CD4-positive, alpha-beta T cell (primary cell): ENCODE measurements at regions not wholly inside any gene's neighbourhood (a gene's known extent, or its start where the extent isn't known, plus 50 kb on each side); places are given as distances from the start of the nearest gene placed in this dataset.

Source experiments
- ATAC-seq: fragments of 200-7000 bp; cut with Tn5 transposase; one replicate; pipeline ENCODE4 v1.10.0; 2022; ENCODE audit warnings: mild to moderate bottlenecking; ENCODE audit not compliant: poor library complexity
- CTCF ChIA-PET: fragments of 350-600 bp; sonication (Branson Sonifier 250); formaldehyde crosslinking; loops from one replicate; lab custom pipeline; 2021; ENCODE audit warnings: antibody characterized with exemption, inconsistent platforms; lab: Charles Lee
- POLR2A ChIA-PET: fragments of 350-600 bp; sonication (Branson Sonifier 250); formaldehyde crosslinking; loops from one replicate; lab custom pipeline; 2021; ENCODE audit warnings: antibody characterized with exemption, inconsistent platforms; lab: Charles Lee
- DNase-seq, 14 experiments: peaks; one replicate each; pipeline ENCODE4 v3.0.0-alpha.2; 2013 to 2020; ENCODE audit warnings: mixed read lengths in 2 of 14
- H3K27ac ChIP-seq, 2 donors: one replicate each; pipeline versions ENCODE4 v1.5.1 to v1.7.0; 2013; ENCODE audit warnings: low read length in 2 of 2, low read depth in 1 of 2, mild to moderate bottlenecking in 1 of 2
- H3K27me3 ChIP-seq, 2 experiments: 1 replicate in 1 of 2; 2 replicates in 1 of 2; pipeline versions ENCODE4 v1.6.1 to v1.7.0; 2013; ENCODE audit warnings: low read length in 2 of 2, control low read depth in 1 of 2, mild to moderate bottlenecking in 1 of 2, moderate library complexity in 1 of 2; ENCODE audit not compliant: insufficient read depth in 2 of 2, control insufficient read depth in 1 of 2
- H3K36me3 ChIP-seq: one replicate; pipeline ENCODE4 v1.6.1; 2013; ENCODE audit warnings: low read length, control low read depth; ENCODE audit not compliant: insufficient read depth
- H3K4me1 ChIP-seq: one replicate; pipeline ENCODE4 v1.6.1; 2013; ENCODE audit warnings: low read length, control low read depth; ENCODE audit not compliant: insufficient read depth
- H3K4me3 ChIP-seq: one replicate; pipeline ENCODE4 v1.5.1; 2013; ENCODE audit warnings: mild to moderate bottlenecking, low read length, moderate library complexity
- H3K9me3 ChIP-seq, 2 experiments: 1 replicate in 1 of 2; 2 replicates in 1 of 2; pipeline versions ENCODE4 v1.6.1 to v1.7.0; 2013; ENCODE audit warnings: low read length in 2 of 2, mild to moderate bottlenecking in 2 of 2, control low read depth in 1 of 2, moderate library complexity in 1 of 2; ENCODE audit not compliant: control insufficient read depth in 1 of 2, insufficient read depth in 1 of 2
- H3K27ac Mint-ChIP-seq: one replicate; pipeline ENCODE4 v1.8.0; 2020; ENCODE audit warnings: mixed read lengths
- H3K27me3 Mint-ChIP-seq: one replicate; pipeline ENCODE4 v1.8.0; 2021; ENCODE audit warnings: mixed read lengths
- H3K36me3 Mint-ChIP-seq: one replicate; pipeline ENCODE4 v1.8.0; 2021; ENCODE audit warnings: low read depth, mixed read lengths
- H3K4me1 Mint-ChIP-seq: one replicate; pipeline ENCODE4 v1.8.0; 2021; ENCODE audit warnings: low read depth, mixed read lengths
- H3K4me3 Mint-ChIP-seq: one replicate; pipeline ENCODE4 v1.8.0; 2020; ENCODE audit warnings: mild to moderate bottlenecking, mixed read lengths
- H3K9me3 Mint-ChIP-seq: one replicate; pipeline ENCODE4 v1.8.0; 2020; ENCODE audit warnings: mixed read lengths
- CTCF ChIP-seq: fragments of 200-600 bp; IDR thresholded peaks from one replicate; pipeline ENCODE4 v1.8.0; 2022; ENCODE audit warnings: antibody characterized with exemption, mild to moderate bottlenecking
- intact Hi-C, 2 experiments: fragments of 100-400 bp; cut with DNase I in 1 of 2; cut with micrococcal nuclease in 1 of 2; formaldehyde crosslinking; loops; one replicate each; pipeline versions ENCODE4 v1.15.1 to v1.9.0; 2023 to 2025; cut with DNase I, micrococcal nuclease

GRCh38 chr4:181424362-181425016 is 818.7 kb upstream of the TENM3 start:
- Mint-ChIP-seq H3K27me3 (no peaks in the 10 kb centered on the region), H3K4me3 (no peak overlapping the region), H3K36me3 (no peaks in the 10 kb centered on the region), H3K27ac (no peak overlapping the region), H3K9me3 (peaks cover 4% of the 10 kb centered on the region), H3K4me1 (no peaks in the 10 kb centered on the region)
- POLR2A ChIA-PET = no interaction called here
- no peaks in the 10 kb centered on the region for H3K4me1 ChIP-seq
- intact Hi-C loops = no loop called here
- CTCF ChIA-PET = interaction anchor here (0.7 kb wide), 1 partner anchor 313 kb away, joined by 3 read pairs; no protein-coding TSS in a partner anchor
- ATAC-seq = no peak
- H3K4me3 ChIP-seq = no peak overlapping the region
- no peaks in the 10 kb centered on the region for H3K36me3 ChIP-seq
- DNase-seq = no peak
- no peak overlapping the region for H3K27ac ChIP-seq
- TF ChIP-seq CTCF = no peak
- peaks cover 0 to 3% of the 10 kb centered on the region in 2 experiments for H3K9me3 ChIP-seq
- H3K27me3 ChIP-seq = no peaks in the 10 kb centered on the region

GRCh38 chr4:181427076-181427475 is 816.1 kb upstream of the TENM3 start:
- intact Hi-C loops = no loop called here
- TF ChIP-seq CTCF = no peak
- Mint-ChIP-seq H3K27me3 (no peaks in the 10 kb centered on the region), H3K27ac (no peak overlapping the region), H3K36me3 (no peaks in the 10 kb centered on the region), H3K4me3 (no peak overlapping the region), H3K4me1 (no peaks in the 10 kb centered on the region), H3K9me3 (peaks cover 4% of the 10 kb centered on the region)
- Histone ChIP-seq H3K27me3 (no peaks in the 10 kb centered on the region), H3K9me3 (peaks cover 0 to 3% of the 10 kb centered on the region in 2 experiments), H3K36me3 (no peaks in the 10 kb centered on the region), H3K4me1 (no peaks in the 10 kb centered on the region), H3K27ac (no peak overlapping the region), H3K4me3 (no peak overlapping the region)
- CTCF ChIA-PET = no interaction called here
- POLR2A ChIA-PET = no interaction called here
- no peak for DNase-seq
- ATAC-seq = no peak

GRCh38 chr4:181431006-181431405 is 812.2 kb upstream of the TENM3 start:
- Histone ChIP-seq H3K4me3 (no peak overlapping the region), H3K27ac (no peak overlapping the region), H3K27me3 (no peaks in the 10 kb centered on the region), H3K9me3 (no peaks in the 10 kb centered on the region), H3K4me1 (no peaks in the 10 kb centered on the region), H3K36me3 (no peaks in the 10 kb centered on the region)
- Mint-ChIP-seq H3K4me3 (no peak overlapping the region), H3K4me1 (no peaks in the 10 kb centered on the region), H3K9me3 (no peaks in the 10 kb centered on the region), H3K27ac (no peak overlapping the region), H3K27me3 (no peaks in the 10 kb centered on the region), H3K36me3 (no peaks in the 10 kb centered on the region)
- CTCF ChIA-PET = no interaction called here
- no peak for TF ChIP-seq CTCF
- DNase-seq (no peak), ATAC-seq (no peak)
- POLR2A ChIA-PET = no interaction called here
- intact Hi-C loops = no loop called here
